GM10266 (cell line): ENCODE measurements at regions not wholly inside any gene's neighbourhood (a gene's known extent, or its start where the extent isn't known, plus 50 kb on each side); places are given as distances from the start of the nearest gene placed in this dataset.

Experiments used
- DNase-seq: peaks from one replicate; pipeline ENCODE4 v3.0.0; 2012; ENCODE audit errors: extremely low spot score
- TF ChIP-seq, protein P1 (sequence below): IDR thresholded peaks from 2 replicates; pipeline ENCODE4 v1.5.1; 2012; ENCODE audit warnings: mild to moderate bottlenecking, low read depth; ENCODE audit not compliant: control insufficient read depth, insufficient read depth; ENCODE audit errors: missing control alignments

DNA sequence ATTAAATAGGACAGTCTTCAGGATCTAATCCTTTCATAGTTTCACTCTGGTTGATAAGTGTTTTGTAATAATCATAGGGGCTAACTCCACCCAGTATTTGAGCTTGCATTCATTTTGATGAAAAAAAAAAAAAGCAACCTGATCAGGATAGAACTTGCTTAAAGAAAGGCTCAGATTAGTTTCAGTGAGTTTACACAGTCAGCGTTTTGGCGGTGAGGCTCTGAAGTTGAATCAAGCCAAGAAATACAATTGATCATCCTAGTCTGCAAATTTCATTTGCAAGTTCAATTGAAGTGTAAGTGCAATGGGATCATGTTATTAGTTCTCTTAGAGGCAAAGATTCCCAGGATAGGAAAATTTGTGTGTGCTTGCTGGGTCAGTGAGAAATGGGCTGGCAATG is 159.7 kb upstream of the ELL2 start:
- TF ChIP-seq, protein P1, sequence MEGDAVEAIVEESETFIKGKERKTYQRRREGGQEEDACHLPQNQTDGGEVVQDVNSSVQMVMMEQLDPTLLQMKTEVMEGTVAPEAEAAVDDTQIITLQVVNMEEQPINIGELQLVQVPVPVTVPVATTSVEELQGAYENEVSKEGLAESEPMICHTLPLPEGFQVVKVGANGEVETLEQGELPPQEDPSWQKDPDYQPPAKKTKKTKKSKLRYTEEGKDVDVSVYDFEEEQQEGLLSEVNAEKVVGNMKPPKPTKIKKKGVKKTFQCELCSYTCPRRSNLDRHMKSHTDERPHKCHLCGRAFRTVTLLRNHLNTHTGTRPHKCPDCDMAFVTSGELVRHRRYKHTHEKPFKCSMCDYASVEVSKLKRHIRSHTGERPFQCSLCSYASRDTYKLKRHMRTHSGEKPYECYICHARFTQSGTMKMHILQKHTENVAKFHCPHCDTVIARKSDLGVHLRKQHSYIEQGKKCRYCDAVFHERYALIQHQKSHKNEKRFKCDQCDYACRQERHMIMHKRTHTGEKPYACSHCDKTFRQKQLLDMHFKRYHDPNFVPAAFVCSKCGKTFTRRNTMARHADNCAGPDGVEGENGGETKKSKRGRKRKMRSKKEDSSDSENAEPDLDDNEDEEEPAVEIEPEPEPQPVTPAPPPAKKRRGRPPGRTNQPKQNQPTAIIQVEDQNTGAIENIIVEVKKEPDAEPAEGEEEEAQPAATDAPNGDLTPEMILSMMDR: no peak
- DNase-seq: no peak

DNA sequence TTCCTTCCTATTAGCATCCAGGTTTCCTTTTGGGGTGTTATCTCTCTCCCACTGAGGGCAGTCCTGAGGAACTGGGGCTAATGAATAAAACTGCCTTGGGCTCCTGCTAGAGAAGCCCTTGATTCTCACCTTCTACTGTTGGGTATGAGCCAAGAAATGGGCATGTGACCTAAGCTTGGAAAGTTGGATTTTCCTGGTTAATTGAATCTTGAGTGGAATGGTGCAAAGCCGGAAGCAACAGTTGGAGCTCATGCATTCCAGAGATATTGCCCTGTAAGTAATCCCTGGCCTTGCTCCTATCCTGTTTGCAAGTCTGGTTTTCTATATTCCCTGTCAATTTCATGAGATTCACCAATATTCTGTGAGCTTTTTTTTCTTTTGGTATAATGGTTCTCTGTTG is 158.5 kb upstream of the ELL2 start:
- no peak for DNase-seq
- TF ChIP-seq, protein P1: no peak

DNA sequence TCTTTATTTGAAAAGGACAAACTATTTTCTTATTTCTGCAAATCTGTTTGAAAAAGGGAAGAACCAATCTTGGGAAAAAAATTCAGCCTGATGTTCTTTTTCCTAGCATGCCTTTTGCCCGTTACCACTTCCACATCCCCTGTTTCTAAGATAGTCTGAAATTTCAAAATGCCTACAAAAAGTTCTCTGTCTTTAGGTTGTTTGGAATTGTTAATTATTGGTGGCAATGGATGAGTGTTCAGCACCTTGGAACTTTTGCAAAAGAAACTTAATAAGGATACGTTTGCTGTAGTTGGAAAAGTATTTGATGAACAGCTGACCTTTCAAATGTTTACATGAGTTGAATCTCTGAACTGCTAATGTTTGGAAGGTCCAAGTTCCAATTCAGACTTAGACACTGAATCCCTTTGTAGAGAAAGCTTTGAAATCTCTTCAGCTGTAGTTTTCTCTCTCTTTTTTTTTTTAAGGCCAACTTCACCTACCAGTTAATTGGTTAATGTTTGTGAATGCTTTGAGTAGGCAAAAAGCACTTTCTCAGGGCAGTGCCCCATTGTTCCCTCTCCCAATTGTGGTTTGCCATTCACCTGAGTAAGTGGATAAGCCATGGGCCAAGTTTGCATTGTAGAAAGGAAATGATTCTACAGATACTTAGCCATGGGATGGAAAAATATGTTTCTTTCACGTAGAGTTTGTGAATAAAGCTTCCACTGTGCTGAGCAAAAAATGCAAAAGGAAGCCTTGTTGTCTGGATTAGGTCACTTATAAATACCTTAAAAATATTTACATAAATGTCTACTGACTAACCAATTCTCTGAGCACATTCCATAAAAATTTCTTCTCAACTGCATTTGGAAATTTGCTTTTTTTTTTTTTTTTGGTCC is 156.4 kb upstream of the ELL2 start:
- TF ChIP-seq, protein P1: no peak
- DNase-seq: no peak

DNA sequence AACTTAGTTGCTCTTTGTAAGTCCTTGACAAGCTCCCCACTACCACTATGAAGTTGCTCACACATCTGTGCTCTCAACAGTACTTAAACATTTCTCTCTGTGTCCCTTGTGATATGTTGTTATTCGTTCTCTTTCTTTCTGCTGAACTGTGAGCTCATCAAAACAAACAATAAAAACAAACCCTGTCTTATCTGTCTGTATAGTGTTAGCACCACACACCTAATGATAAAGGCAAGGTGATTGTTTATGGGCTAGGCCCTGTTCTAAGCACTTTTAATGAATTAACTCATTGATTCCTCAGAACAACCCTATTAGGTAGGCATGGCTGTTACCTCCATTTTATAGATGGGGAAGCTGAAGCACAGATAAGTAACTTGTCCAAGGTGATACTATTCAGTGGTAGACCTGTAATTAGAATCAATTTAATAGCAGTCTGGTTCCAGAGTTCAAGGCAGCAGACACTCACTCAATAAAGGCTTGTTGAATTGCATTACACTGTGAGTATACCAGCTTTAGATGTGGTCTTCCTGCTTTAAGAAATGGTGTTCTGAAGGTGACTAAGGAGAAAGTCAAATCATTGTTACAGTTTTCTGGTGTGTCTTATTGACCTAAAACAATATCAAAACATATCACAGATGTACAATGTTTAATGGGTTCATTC is 153.6 kb upstream of the ELL2 start:
- TF ChIP-seq, protein P1: no peak
- DNase-seq: no peak

DNA sequence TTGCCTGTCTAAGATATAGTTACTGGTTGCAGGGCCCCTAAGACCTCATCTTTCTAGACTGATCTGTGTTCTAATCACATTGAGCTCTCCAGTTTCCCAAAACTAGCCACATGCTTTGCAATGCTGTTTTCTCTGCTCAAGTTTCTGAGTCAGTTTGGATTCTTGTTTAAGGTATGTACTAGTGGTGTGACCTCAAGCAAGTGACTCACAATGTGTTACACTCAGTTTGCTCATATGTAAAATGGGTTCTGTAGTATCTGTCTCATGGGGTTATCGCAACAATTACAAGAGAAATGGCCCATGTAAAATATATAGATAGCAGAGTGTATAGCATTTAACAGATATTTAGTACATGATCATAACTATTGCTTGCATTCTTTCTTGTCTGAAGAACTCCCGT is 153.1 kb upstream of the ELL2 start:
- no peak for DNase-seq
- TF ChIP-seq, protein P1: no peak

DNA sequence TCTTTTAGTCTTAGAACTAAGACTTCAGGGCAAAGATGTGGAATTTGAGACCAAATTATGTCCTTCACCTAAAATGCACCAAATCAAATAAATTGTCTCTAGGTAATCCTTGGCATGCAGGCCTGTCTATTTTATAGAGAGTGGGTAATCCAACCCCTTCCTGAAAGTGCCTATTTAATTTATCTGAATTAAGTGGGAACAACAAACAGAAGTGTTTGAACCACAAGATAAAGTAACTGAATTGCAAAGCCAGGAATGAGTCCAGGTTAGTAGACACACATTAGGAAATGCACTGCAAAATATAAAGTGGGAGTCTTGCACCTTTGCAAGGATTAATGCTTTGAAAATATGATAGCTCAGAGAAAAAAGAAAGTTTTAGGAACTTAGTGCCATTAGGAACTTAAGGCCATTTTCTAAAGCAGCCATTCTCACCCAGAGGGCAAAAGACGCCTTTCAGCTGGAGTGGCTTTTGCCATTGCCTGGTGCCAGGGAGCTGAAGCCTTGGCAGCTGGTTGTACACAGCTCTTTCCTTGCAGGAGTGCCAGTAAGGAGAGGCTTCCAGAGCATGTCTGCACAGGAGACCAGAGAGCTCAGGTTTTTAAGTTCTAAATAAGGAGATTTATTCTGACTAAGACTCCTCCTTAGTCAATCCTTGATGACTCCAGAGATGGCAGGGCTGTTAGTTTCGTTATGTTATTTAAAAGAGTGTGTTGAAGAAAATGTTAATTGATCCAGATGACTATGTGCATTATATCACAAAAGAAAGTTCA is 151.7 kb upstream of the ELL2 start:
- DNase-seq: no peak
- TF ChIP-seq, protein P1: no peak
